HUES48 (cell line): ENCODE measurements at regions not wholly inside any gene's neighbourhood (a gene's known extent, or its start where the extent isn't known, plus 50 kb on each side); places are given as distances from the start of the nearest gene placed in this dataset.

Source experiments
- H3K27ac ChIP-seq: one replicate; pipeline ENCODE4 v1.7.0; 2013; ENCODE audit warnings: low read depth, low read length, inconsistent platforms
- H3K27me3 ChIP-seq: 2 replicates; pipeline ENCODE4 v1.6.1; 2013; ENCODE audit warnings: mild to moderate bottlenecking, low read length; ENCODE audit not compliant: control insufficient read depth, insufficient read depth
- H3K36me3 ChIP-seq: 2 replicates; pipeline ENCODE4 v1.6.1; 2013; ENCODE audit warnings: low read length; ENCODE audit not compliant: control insufficient read depth, insufficient read depth
- H3K4me1 ChIP-seq: 2 replicates; pipeline ENCODE4 v1.6.1; 2013; ENCODE audit warnings: mild to moderate bottlenecking, low read length; ENCODE audit not compliant: control insufficient read depth, insufficient read depth
- H3K4me3 ChIP-seq: 2 replicates; pipeline ENCODE4 v1.5.1; 2013; ENCODE audit warnings: mild to moderate bottlenecking, low read depth, low read length
- H3K9ac ChIP-seq: 2 replicates; pipeline ENCODE4 v1.6.1; 2013; ENCODE audit warnings: mild to moderate bottlenecking, low read depth, low read length, moderate library complexity
- H3K9me3 ChIP-seq: 2 replicates; pipeline ENCODE4 v1.6.1; 2013; ENCODE audit warnings: low read length; ENCODE audit not compliant: control insufficient read depth, insufficient read depth

DNA sequence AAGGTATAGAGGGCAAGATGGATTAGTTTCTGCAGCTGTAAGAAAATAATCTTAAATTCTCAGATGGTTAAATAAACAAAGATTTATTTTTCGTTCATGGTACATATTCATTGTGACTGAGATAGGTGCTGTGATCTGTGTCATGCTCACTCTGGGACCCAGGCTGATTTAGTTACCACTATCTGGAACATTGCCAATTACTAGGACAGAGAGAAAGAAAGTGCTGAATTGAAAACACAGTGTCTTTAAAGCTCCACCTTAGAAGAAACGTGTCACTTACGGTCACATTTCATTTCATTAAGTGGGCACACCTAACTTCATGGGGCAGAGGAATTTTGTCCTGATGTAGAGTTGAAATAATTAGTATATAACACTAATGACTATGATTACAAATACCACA is 430.0 kb downstream of the CCDC91 start:
- no peak overlapping the region for H3K27ac ChIP-seq
- no peaks in the 10 kb centered on the region for H3K4me1 ChIP-seq
- H3K9me3 ChIP-seq, result no peaks in the 10 kb centered on the region
- no peak overlapping the region for H3K9ac ChIP-seq
- H3K27me3 ChIP-seq, result no peaks in the 10 kb centered on the region
- H3K4me3 ChIP-seq, result no peak overlapping the region
- H3K36me3 ChIP-seq, result no peaks in the 10 kb centered on the region

GRCh38 chr12:28622406-28622805 is 432.1 kb downstream of the CCDC91 start:
- Histone ChIP-seq H3K27ac (no peak overlapping the region), H3K4me3 (no peak overlapping the region), H3K27me3 (no peaks in the 10 kb centered on the region), H3K9ac (no peak overlapping the region), H3K9me3 (no peaks in the 10 kb centered on the region), H3K36me3 (no peaks in the 10 kb centered on the region), H3K4me1 (no peaks in the 10 kb centered on the region)

- Histone ChIP-seq H3K36me3 (no peaks in the 10 kb centered on the region), H3K4me1 (no peaks in the 10 kb centered on the region), H3K9me3 (no peaks in the 10 kb centered on the region), H3K4me3 (no peak overlapping the region), H3K27me3 (no peaks in the 10 kb centered on the region), H3K9ac (no peak overlapping the region), H3K27ac (no peak overlapping the region)
These were observed 436.2 kb downstream of the CCDC91 start for GRCh38 chr12:28626504-28626903.

DNA sequence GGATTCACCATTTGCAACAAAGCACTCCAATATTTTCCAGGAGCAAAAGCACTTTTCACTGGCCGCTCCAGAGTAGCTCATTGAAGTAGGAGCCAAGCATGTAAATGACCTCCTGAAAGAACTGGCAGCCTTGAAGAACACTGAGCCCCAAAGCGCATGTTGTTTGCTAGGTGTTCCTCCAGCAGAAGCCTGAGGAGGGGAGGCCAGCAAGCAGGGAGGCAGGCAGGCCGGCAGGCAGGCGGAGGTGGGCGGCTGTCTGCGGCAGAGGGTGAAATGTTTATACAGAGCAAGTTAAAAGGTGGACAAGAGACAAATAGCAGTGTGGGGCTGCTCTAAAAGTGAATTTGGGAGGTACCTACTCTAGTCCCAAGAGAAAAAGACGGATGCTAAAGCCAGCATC is 439.4 kb downstream of the CCDC91 start:
- Histone ChIP-seq H3K9ac (no peak overlapping the region), H3K27me3 (no peaks in the 10 kb centered on the region), H3K4me1 (no peaks in the 10 kb centered on the region), H3K27ac (no peak overlapping the region), H3K4me3 (no peak overlapping the region), H3K36me3 (no peaks in the 10 kb centered on the region), H3K9me3 (no peaks in the 10 kb centered on the region)

DNA sequence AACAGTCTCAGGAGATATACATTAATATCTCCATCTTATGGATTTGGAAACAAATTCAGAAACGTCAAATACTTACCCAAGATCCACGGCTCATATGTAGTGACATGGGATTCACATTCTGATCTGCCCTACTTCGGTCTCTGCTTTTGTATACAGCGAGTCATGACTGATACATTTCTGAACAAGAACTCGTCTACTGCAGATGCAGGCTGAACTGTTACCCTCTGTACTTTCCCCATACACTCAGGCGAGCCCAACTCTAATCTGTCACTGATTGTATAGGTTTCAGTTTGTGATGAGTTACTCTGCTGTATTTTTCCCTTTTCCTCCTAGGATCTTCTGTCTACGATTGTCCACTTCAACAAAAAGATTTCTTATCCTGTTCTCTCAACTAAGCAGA is 441.6 kb downstream of the CCDC91 start:
- no peak overlapping the region for H3K4me3 ChIP-seq
- H3K4me1 ChIP-seq, result no peaks in the 10 kb centered on the region
- H3K9ac ChIP-seq, result no peak overlapping the region
- H3K27ac ChIP-seq, result no peak overlapping the region
- no peaks in the 10 kb centered on the region for H3K27me3 ChIP-seq
- H3K9me3 ChIP-seq, result no peaks in the 10 kb centered on the region
- no peaks in the 10 kb centered on the region for H3K36me3 ChIP-seq

- Histone ChIP-seq H3K9ac (no peak overlapping the region), H3K4me3 (no peak overlapping the region), H3K4me1 (no peaks in the 10 kb centered on the region), H3K9me3 (no peaks in the 10 kb centered on the region), H3K36me3 (no peaks in the 10 kb centered on the region), H3K27me3 (no peaks in the 10 kb centered on the region), H3K27ac (no peak overlapping the region)
These were observed 450.3 kb downstream of the CCDC91 start for GRCh38 chr12:28640519-28640918.

- no peak overlapping the region for H3K4me3 ChIP-seq
- H3K27me3 ChIP-seq, result no peaks in the 10 kb centered on the region
- no peak overlapping the region for H3K9ac ChIP-seq
- H3K27ac ChIP-seq, result no peak overlapping the region
- H3K4me1 ChIP-seq, result peaks cover 13% of the 10 kb centered on the region; the same call in 1 of the 2 replicates
- no peaks in the 10 kb centered on the region for H3K36me3 ChIP-seq
- H3K9me3 ChIP-seq, result no peaks in the 10 kb centered on the region
These were observed 455.2 kb downstream of the CCDC91 start for GRCh38 chr12:28645436-28645835.

DNA sequence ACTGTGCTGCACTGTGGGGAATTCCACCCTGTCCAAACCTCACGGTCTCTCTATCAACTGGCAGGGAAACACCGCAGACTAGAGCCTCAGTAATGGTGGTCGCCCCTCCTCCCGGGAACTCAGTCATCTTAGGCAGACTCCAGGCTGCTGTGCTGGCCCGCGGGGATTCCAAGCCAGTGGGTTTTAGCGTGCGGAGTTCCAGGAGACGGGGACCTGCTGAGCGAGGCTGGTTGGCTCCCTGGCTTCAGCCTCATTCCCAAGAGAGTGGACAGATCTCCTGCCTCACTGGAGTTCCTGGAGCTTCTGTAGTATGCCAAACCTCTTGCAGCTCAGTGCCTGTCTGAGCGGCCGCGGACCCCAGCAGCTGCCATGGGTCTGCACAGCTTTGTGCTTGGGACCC is 455.6 kb downstream of the CCDC91 start:
- Histone ChIP-seq H3K4me3 (no peak overlapping the region), H3K27ac (no peak overlapping the region), H3K36me3 (no peaks in the 10 kb centered on the region), H3K27me3 (no peaks in the 10 kb centered on the region), H3K9ac (no peak overlapping the region), H3K9me3 (no peaks in the 10 kb centered on the region), H3K4me1 (peaks cover 13% of the 10 kb centered on the region; the same call in 1 of the 2 replicates)

- Histone ChIP-seq H3K36me3 (no peaks in the 10 kb centered on the region), H3K27ac (no peak overlapping the region), H3K9ac (no peak overlapping the region), H3K4me1 (peaks cover 13% of the 10 kb centered on the region; the same call in 1 of the 2 replicates), H3K9me3 (no peaks in the 10 kb centered on the region), H3K27me3 (no peaks in the 10 kb centered on the region), H3K4me3 (no peak overlapping the region)
These were observed 460.6 kb downstream of the CCDC91 start for GRCh38 chr12:28650906-28651305.

DNA sequence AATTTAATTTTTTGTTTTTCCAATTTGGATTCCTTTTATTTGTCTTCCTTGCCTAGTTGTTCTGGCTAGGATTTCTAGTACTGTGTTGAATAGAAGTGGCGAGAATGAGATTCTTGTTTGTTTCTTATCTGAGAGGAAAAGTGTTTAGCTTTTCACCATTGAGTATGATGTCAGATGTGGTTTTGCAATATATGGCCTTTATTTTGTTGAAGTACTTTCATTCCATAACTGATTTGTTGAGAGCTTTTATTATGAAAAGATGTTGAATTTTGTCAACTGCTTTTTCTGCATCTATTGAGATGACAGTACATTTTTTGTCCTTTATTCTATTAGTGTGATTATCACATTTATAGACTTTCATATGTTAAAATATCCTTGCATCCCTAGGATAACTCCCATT is 462.0 kb downstream of the CCDC91 start:
- no peak overlapping the region for H3K9ac ChIP-seq
- no peaks in the 10 kb centered on the region for H3K9me3 ChIP-seq
- H3K36me3 ChIP-seq, result no peaks in the 10 kb centered on the region
- peaks cover 13% of the 10 kb centered on the region; the same call in 1 of the 2 replicates for H3K4me1 ChIP-seq
- H3K27ac ChIP-seq, result no peak overlapping the region
- no peaks in the 10 kb centered on the region for H3K27me3 ChIP-seq
- H3K4me3 ChIP-seq, result no peak overlapping the region

- Histone ChIP-seq H3K9ac (no peak overlapping the region), H3K4me3 (no peak overlapping the region), H3K4me1 (peaks cover 19% of the 10 kb centered on the region), H3K27ac (no peak overlapping the region), H3K9me3 (no peaks in the 10 kb centered on the region), H3K27me3 (no peaks in the 10 kb centered on the region), H3K36me3 (no peaks in the 10 kb centered on the region)
These were observed 467.1 kb upstream of the FAR2 start for GRCh38 chr12:28681980-28682379.

- H3K4me1 ChIP-seq, result peaks cover 10% of the 10 kb centered on the region
- no peak overlapping the region for H3K27ac ChIP-seq
- H3K4me3 ChIP-seq, result no peak overlapping the region
- no peaks in the 10 kb centered on the region for H3K36me3 ChIP-seq
- H3K27me3 ChIP-seq, result no peaks in the 10 kb centered on the region
- H3K9me3 ChIP-seq, result no peaks in the 10 kb centered on the region
- no peak overlapping the region for H3K9ac ChIP-seq
These were observed 465.7 kb upstream of the FAR2 start for GRCh38 chr12:28683366-28683765.
